Stimulated activated naive CD8-positive, alpha-beta T cell treated with anti-CD3 and anti-CD28 coated beads, Interleukin-15, Interleukin-2, amounts not matched to agents 100 ng/mL and 50 ng/mL, for 24 hours (primary cell): ENCODE measurements at regions not wholly inside any gene's neighbourhood (a gene's known extent, or its start where the extent isn't known, plus 50 kb on each side); places are given as distances from the start of the nearest gene placed in this dataset.
A peak's percentile ranks its signal among the peaks of the same experiment; 100 is the strongest.
"Not testable (repeated sequence)": the region's sequence is repeated elsewhere in the genome, so short reads cannot be mapped to it uniquely, and the experiment has no call there.

Source experiments
- H3K27ac Mint-ChIP-seq: one replicate; pipeline ENCODE4 v1.8.0; 2021; ENCODE audit warnings: mild to moderate bottlenecking, mixed read lengths
- H3K27me3 Mint-ChIP-seq: one replicate; pipeline ENCODE4 v1.8.0; 2021; ENCODE audit warnings: mixed read lengths
- H3K36me3 Mint-ChIP-seq: one replicate; pipeline ENCODE4 v1.8.0; 2021; ENCODE audit warnings: low read depth, mixed read lengths
- H3K4me1 Mint-ChIP-seq: one replicate; pipeline ENCODE4 v1.8.0; 2021; ENCODE audit warnings: low read depth, mixed read lengths
- H3K4me3 Mint-ChIP-seq: one replicate; pipeline ENCODE4 v1.8.0; 2021; ENCODE audit warnings: mild to moderate bottlenecking, mixed read lengths
- H3K9me3 Mint-ChIP-seq: one replicate; pipeline ENCODE4 v1.8.0; 2021; ENCODE audit warnings: mixed read lengths

DNA sequence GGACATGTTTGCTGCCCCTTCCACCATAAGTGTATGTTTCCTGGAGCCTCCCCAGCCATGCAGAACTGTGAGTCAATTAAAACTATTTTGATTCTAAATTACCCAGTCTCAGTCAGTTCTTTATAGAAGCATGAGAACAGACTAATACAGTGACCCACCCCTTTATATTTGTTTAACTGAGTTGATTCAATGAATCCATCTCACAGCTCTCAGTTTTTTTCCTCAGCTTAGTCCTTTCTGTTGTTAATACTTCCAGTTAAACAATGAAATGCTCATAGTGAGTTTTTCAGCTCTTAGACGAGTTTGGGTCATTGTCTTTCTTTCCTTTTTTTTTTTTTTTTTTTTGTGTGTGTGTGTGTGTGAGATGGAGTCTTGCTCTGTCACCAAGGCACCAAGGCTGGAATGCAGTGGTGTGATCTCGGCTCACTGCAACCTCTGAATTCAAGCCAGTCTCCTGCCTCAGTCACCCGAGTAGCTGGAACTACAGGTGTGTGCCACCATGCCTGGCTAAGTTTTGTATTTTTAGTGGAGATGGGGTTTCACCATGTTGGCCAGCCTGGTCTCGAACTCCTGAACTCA is 627.4 kb downstream of the SPATA31A7 start:
- not testable (repeated sequence) for H3K27ac Mint-ChIP-seq, H3K36me3 Mint-ChIP-seq, H3K4me1 Mint-ChIP-seq, H3K4me3 Mint-ChIP-seq, H3K27me3 Mint-ChIP-seq, H3K9me3 Mint-ChIP-seq

DNA sequence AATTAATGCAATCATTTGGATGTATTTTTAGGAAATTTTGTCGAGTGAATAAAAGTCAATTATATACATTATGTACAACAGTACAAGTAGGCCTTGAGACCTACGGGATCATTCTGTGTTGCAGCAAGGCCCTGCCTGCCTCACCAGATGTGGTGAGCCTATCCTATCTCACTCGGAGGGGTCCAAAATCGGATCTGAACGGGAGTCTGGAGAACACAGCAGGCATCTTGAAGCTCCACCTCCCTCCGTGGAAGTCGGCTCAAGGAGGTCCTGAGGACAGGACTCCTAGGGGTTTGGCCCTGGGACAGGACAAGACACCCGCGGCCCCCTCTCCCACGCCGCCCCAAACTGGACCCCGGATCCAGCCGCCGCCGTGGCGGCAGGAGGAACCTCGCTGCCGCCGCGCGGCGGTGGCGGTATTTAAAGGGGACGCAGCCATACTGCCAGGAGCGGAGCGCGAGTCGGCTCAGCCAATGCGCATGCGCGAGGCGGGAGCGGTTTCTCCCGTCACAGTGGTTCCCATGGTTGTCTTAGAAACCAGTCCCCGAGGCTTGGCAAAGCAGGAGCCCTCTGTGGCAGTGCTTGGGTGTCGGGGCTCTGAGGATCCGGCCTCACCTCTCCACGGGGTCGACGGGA is 663.9 kb downstream of the SPATA31A7 start:
- not testable (repeated sequence) for H3K27ac Mint-ChIP-seq, H3K4me3 Mint-ChIP-seq, H3K9me3 Mint-ChIP-seq, H3K27me3 Mint-ChIP-seq, H3K36me3 Mint-ChIP-seq, H3K4me1 Mint-ChIP-seq

DNA sequence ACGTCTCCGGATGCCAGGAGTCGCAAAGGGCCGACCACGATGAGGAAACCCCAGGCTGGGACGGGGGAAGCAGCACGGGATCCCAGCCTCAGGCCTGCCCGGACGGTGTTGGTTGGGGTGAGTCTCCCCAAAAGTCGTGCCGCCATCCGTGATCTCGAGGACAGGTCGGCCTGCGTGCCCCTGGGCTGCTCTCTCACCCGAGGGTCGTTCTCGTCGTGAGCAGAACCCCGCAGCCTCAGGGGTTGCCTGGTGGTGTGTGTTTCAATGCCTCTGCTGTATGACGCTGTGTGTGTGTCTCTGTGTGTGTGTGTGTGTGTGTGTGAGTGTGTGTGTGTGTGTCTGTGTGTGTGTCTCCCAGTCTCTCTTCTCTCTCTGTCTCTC is 664.4 kb downstream of the SPATA31A7 start:
- not testable (repeated sequence) for H3K36me3 Mint-ChIP-seq, H3K4me3 Mint-ChIP-seq, H3K9me3 Mint-ChIP-seq, H3K27ac Mint-ChIP-seq, H3K4me1 Mint-ChIP-seq, H3K27me3 Mint-ChIP-seq

DNA sequence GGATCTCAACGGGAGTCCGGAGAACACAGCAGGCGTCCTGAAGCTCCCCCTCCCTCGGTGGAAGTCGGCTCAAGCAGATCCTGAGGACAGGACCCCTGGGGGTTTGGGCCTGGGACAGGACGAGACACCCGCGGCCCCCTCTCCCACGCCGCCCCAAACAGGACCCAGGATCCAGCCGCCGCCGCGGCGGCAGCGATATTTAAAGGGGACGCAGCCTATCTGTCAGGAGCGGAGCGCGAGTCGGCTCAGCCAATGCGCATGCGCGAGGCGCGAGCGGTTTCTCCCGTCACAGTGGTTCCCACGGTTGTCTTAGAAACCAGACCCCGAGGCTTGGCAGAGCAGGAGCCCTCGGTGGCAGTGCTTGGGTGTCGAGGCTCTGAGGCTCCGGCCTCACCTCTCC is 666.4 kb downstream of the SPATA31A7 start:
- H3K4me3 Mint-ChIP-seq, H3K9me3 Mint-ChIP-seq, H3K27ac Mint-ChIP-seq, H3K4me1 Mint-ChIP-seq, H3K27me3 Mint-ChIP-seq, H3K36me3 Mint-ChIP-seq: not testable (repeated sequence)

DNA sequence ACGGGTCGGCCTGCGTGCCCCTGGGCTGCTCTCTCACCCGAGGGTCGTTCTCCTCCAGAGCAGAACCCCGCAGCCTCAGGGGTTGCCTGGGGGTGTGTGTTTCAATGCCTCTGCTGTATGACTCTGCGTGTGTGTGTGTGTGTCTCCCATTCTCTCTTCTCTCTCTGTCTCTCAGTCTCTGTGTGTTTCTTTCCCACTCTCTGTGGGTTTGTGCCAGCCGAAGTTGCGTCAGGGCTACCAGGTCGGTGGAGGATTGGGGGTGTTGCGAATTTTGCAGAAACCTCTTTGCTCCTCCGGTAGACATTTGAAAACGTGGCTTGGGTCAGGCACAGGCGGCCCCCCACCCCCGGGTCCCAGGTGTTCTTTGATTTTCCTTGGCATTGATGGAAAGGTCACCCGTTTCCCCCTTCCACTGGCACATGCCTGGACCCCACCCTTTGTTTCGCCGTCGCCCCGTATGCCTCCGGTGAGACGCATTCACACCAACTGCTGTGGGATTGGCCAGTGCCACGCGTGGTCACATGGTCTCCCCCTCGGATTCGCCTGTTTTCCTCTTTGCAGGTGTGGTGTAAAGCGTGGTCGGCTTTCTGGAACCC is 667.1 kb downstream of the SPATA31A7 start:
- H3K36me3 Mint-ChIP-seq, H3K4me1 Mint-ChIP-seq, H3K27ac Mint-ChIP-seq, H3K27me3 Mint-ChIP-seq, H3K9me3 Mint-ChIP-seq: not testable (repeated sequence)
- peak overlapping the region; percentile 28 for H3K4me3 Mint-ChIP-seq

DNA sequence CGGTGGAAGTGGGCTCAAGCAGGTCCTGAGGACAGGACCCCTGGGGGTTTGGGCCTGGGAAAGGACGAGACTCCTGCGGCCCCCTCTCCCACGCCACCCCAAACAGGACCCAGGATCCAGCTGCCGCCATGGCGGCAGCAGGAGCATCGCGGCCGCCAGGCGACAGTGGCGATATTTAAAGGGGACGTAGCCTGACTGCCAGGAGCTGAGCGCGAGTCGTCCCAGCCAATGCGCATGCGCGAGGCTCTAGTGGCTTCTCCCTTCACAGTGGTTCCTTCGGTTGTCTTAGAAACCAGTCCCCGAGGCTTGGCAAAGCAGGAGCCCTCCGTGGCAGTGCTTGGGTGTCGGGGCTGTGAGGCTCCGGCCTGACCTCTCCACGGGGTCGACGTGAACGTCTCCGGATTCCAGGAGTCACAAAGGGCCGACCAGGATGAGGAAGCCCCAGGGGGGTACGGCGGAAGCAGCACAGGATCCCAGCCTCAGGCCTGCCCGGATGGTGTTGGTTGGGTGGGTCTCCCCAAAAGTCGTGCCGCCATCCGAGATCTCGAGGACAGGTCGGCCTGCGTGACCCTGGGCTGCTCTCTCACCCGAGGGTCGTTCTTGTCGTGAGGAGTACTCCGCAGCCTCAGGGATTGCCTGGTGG is 668.0 kb downstream of the SPATA31A7 start:
- not testable (repeated sequence) for H3K4me3 Mint-ChIP-seq, H3K36me3 Mint-ChIP-seq, H3K27me3 Mint-ChIP-seq, H3K9me3 Mint-ChIP-seq, H3K27ac Mint-ChIP-seq, H3K4me1 Mint-ChIP-seq

DNA sequence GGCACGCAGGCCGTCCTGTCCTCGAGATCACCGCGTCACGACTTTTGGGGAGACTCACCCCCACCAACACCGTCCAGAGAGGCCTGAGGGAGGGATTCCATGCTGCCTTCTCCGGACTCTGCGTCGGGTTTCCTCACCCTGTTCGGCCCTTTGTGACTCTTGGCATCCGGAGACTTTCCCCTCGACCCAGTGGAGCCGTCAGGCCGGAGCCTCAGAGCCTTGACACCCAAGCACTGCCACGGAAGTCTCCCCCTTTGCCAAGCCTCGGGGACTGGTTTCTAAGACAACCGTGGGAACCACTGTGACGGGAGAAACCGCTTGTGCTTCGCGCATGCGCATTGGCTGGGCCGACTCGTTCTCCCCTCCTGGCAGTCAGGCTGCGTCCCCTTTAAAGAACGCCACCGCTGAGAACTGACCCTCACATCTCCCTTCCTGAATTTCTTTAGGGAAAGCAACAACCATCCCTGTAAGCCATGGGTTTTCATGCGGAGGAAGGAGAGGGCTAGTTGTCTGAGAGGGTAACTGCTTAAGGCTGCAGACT is 672.7 kb downstream of the SPATA31A7 start:
- H3K27me3 Mint-ChIP-seq, H3K9me3 Mint-ChIP-seq, H3K27ac Mint-ChIP-seq, H3K4me3 Mint-ChIP-seq, H3K36me3 Mint-ChIP-seq, H3K4me1 Mint-ChIP-seq: not testable (repeated sequence)

DNA sequence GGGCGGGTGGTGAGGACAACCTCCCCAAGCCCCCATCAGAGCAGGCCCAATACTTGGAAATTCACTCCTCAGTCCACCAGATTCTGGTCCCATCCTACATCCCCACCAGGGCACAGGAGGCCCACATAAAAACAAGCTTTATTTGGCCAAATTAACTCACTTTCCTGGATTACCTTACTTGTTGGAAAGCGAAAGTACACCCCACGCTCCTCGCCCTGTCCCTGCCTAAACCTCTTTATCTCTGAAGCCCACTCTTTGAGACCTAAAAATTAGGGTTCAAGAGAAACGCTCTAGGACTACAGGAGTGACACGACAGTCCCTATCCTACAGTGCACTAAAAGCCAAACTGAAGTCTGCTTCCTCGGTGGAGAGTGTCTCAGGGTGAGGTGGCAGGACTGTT is 674.6 kb downstream of the SPATA31A7 start:
- H3K27me3 Mint-ChIP-seq, H3K36me3 Mint-ChIP-seq, H3K4me1 Mint-ChIP-seq, H3K4me3 Mint-ChIP-seq, H3K9me3 Mint-ChIP-seq, H3K27ac Mint-ChIP-seq: not testable (repeated sequence)

DNA sequence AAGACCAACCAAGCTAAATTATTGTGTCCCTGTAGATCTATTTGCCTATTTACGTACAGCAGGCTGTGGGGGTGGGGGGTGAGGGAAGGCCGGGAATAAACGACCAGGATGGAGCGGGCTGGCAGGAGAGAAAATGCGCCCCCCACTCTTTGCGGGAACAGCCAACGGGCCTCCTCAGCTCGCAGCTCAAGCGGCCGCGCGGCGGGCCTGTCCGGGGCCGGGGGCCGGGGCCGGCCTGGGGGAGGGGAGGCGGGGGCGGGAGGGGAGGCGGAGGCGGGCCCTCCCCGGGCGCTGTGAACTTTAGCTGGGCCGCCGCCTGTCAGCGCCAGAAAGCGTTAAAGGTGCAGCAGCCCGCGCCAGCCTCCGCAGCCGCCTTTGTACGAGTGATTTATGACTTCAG is 679.1 kb downstream of the SPATA31A7 start:
- H3K9me3 Mint-ChIP-seq, H3K4me1 Mint-ChIP-seq, H3K36me3 Mint-ChIP-seq, H3K27me3 Mint-ChIP-seq, H3K27ac Mint-ChIP-seq, H3K4me3 Mint-ChIP-seq: not testable (repeated sequence)

DNA sequence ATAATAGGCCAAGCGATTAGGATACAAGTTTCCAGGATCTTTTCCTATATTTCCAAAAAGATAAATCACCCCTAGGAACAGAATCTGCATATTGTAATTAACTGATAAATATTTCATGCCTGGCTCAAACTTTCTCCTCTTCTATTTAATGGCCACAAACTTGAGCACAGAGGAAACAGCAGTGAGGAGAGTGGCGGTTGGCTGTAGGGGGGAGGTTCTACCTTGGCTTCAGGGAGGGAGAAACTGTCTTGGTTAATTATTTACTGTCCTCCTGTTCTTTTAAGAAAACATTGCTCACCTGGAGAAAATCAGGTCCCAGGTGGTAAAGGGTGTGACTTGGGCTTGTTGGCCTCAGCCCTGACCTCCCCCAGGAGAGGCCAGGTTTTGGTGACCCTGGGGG is 682.5 kb downstream of the SPATA31A7 start:
- H3K4me3 Mint-ChIP-seq, H3K27ac Mint-ChIP-seq, H3K27me3 Mint-ChIP-seq, H3K4me1 Mint-ChIP-seq, H3K36me3 Mint-ChIP-seq, H3K9me3 Mint-ChIP-seq: not testable (repeated sequence)
